Islet precursor cell (in vitro differentiated cells): ENCODE measurements at regions not wholly inside any gene's neighbourhood (a gene's known extent, or its start where the extent isn't known, plus 50 kb on each side); places are given as distances from the start of the nearest gene placed in this dataset.

Experiments used
- DNase-seq: peaks from one replicate; pipeline ENCODE4 v3.0.0-alpha.2; 2018

DNA sequence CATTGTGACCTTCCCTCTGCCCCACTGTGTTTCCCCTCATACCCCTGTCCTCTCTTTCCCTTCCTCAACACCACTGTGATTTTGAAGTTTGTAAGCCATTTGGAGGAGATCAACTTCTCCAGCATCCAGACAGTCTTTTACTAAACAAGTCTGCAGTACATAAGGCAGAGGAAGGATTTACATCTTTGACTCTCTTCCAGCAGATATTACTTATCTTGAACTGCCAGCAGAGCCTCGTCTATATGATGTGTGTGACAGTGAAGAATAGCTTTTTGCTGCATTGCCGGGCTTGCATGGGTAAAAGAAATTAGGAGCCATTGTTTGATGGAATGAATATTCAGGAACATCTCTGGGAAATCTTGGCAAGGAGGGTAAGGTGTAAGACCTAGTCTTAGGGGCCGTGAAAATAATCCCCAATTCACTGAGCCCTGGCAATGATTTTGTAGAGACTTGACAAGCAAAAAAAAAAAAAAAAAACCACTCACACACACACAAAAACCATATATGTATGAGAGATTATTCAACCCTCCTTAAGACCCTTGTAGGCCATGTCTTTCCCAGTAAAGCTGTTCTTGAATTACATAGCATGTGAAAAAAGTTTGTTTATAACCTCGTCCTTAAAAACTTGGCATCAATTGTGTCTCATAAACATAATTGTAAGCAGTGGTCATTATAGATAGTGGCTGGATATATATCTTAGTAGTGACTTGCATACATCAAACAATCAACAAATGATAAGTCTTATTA is 903.9 kb downstream of the CDH11 start:
- DNase-seq = no peak

DNA sequence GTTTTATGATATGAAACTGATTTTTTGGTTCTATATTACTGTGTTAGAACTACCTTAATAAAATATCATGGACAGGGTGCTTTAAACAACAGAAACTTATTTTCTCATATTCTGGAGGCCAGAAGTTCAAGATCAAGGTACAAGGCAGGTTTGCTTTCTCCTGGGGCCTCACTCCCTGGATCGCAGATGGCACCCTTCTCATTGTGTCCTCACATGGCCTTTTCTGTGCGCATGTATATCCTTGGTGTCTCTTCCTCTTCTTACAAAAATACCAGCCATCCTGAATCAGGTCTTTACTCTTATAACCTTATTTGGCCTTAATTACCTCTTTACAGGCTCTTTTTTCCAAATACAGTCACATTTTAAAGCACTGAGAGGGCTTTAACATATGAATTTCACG is 906.1 kb downstream of the CDH11 start:
- DNase-seq = no peak

DNA sequence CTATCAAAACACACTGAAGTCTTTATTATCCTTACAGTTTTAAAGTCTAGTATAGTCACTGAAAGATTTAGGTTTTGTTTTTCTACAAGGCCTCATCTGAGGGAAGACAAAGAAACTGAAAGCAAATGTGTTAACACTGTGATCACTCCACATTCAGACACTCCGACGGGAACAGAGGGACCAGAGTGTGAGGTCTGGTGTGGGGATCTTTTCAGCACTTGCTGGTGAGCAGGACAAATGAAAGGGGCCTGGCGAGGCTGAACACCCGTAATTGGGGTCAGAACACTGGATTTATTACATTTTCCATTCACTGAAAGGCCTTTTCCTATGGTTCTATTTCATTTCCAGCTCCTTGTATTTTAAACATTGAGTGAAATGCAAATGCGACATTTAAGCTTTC is 910.5 kb downstream of the CDH11 start:
- no peak for DNase-seq

DNA sequence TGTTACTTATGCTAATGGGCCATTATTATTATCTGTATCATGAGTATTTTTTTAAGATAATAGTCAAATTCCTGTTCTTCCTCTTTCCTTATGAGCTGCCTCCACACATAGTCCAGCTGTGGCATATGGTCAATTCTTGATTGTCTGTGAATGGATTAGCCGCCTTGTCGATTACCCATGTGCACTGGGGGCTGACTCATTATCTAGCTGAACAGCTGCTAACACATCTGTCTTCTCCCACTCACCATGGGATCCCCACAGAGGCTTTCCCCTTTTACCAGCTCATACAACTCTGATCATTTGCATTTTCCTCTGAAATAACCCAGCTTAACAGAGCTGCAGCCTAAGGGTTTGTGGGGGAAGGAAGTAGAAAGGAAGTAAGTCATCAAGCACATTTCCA is 915.0 kb downstream of the CDH11 start:
- DNase-seq = no peak

DNA sequence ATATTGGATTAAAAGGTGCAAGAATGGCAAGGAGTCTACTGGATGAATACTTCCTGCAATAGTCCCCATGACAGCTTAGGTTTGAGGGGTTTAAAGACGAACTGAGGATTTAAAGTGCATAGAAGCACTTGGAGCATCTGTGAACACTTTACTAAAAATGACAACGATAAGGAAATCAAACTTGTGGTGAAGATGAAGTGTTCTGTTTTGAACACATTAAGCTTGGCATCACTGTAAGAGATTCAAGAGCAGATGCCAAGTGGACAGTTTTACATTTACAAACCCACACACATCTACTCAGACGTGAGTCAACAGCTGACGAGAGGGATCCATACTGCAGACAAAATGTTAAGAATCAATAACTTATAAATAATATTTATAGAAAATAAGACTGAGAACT is 918.7 kb downstream of the CDH11 start:
- DNase-seq = no peak

DNA sequence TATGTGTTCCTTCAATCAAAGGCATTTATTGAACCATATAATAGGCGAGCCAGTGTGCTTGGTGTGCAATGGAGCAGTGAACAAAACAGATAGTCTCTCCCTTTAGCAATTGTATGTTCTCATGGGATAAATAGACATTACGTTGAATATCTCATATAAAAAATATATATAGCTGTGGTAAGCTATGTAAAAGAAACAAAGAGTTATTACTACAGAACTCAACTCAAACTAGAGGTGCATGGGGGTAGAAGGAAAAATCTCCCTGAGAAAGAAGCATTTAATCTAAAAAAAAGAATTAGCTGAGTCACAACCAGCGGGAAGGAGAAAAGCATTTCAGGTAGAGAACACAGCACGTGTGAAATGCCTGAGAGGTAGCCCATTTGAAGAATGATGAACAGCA is 919.3 kb downstream of the CDH11 start:
- DNase-seq = no peak

DNA sequence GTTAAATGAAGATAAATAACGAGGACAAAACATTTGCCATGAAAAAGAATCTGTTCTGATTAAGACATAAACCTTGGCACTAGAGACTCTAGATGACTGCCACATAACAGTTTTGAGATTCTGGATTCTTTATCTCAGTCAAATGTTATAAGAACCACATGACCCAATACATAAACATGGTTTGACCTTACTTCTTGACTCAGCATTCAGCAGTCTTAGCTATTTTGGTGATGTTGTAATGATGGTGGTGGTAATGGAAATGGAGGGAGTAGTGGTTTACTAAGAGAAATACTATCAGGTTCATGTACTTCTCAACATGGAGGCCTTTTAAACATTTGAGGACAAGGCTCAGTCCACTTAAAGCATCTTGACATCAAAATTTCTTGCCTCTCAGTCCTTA is 925.4 kb downstream of the CDH11 start:
- DNase-seq = no peak

DNA sequence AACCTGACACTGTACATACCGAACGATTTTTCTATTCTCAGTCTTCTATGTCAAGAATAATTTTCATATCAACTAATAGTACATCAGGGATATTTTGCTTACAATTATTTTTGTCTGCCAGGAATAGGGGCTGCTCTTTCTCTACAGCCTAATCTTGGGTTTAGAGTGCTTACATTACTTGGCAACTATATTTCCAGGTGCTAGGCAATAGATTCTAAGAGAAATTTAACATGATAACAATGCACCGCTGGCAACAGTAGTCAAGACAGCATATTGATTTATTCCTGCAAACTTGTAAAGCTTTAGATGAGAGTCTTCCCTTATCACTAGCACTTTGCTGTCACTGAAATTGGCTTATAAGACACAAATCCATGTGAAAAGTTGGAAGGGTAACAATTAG is 935.9 kb downstream of the CDH11 start:
- no peak for DNase-seq

DNA sequence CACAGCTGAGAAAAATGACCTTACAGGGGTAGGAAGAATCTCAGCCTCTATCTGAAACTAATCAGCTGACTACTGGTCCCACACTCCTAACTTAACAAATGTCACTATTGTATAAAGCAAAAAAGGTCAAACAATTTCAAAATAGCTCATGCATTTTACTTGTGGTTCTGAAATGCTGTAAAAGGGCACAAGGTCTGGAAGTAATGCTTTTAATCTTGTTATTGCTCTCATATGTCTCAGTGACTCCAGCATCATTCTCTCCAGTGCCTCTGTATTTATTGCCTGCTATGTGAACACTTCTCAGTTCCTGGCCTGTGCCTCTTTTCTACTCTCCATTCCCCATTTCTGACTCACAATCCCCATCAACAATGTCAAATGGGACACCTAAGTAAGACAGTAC is 937.7 kb downstream of the CDH11 start:
- DNase-seq = no peak

DNA sequence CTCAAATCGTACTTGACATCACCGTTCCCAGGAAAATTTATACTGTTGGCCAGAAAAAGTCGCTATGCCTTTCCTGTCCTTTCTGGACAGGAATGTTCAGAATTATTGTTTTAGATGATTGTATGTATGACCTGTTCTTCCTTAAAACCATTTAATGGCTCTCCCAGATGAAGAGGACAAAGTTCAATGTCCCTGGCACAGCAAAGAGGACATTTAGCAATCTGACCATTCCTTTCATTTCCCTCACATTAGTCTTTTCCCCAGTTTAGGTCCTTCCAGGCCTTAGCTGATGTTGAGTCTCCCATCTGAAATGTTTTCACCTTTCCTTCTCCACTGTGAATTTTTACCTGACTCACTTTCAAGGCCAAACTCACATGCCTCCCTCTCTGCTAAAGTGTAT is 938.9 kb downstream of the CDH11 start:
- no peak for DNase-seq

DNA sequence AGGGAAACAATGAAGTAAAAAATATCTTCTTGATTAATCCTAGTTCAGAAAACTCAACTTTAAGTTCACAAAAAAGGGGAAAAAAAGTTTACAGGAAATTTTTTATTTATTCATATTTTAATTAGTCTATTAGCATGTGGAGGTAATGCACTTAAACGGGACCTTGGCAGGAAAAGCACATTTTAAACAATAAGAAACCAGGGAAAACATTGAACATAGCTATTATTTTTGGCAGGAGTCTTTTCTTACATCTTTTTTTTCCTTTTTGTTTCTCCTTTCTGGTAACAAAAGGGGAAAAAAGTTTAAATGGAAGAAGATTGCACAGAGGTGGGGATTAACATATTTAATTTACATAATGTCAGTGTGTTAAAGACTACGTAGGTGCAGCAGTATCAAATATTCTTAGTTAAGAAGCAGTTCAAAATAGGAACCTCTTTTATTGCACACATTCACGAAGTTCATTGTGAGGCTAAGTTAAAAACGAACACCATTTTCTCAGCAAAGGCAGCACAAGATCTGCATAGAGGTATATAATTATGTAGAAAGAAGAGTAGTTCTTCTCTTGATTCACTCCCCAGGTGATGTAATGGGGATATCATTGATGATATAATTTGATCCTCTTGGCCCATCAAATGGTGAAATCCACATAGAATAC is 940.5 kb downstream of the CDH11 start:
- no peak for DNase-seq

DNA sequence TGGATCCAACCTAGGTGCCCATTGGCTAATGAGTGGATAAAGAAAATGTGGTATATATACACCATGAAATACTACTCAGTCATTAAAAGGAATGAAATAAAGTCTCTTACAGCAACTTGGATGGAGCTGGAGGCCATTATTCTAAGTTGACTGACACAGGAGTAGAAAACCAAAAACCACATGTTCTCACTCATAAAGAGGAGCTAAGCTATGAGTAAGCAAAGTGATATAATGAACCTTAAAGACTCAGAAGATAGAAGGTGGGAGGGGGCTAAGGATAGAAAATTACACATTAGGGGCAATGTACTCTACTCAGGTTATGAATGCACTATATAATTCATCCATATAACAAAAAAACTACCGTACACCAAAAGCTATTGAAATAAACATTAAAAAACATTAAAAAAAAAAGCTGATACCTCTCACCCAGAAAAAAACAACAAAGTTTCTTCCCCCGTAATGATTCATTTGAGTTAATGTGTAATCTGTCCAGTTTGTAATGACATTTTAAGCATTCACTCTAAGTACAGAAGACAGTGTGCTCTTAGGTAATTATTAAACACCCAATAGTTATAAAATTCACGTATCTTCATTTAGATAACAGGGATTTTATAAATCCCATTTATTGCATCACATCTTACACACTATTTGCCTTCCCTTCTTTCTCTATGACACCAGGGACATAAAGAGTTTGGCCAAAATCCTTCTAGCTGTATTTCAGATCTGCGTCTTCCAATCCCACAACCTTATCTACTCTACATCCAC is 941.5 kb downstream of the CDH11 start:
- no peak for DNase-seq

DNA sequence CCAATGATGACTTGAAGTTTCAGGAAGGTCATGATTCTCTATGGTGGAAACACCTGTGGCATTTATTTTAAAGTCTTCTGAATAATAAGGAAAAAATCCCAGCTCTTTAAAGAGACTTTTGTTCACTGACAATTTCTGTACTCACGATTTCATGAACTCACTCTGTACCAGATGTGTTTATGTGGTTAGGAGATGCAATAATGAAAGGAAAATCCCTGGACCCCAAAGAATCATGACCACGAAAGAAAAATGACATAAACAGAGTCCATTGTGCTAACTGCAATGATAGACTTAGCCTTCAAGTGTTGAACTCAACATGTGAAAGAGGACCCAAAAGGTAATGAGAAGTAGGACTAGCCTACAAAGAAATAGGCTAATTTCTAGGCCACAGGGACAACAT is 947.5 kb downstream of the CDH11 start:
- DNase-seq = no peak

DNA sequence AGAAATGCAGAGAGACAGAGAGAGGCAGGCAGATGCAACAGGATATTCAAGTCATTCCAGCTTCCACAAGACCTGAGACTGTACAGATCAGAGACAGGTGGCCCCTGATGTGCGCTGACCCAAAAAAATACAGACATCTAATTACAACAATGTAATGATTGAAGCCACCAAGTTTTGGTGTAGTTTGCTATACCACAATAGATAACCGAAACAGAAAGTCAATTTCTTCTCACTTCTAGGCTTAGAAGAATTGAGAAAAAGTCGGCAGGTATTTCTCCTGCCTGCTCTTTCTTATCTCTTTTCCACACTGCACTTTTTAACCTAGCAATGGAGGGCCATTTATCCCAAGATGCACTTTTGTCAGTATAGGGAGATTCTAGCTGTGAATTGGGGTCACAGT is 949.2 kb downstream of the CDH11 start:
- DNase-seq = no peak

DNA sequence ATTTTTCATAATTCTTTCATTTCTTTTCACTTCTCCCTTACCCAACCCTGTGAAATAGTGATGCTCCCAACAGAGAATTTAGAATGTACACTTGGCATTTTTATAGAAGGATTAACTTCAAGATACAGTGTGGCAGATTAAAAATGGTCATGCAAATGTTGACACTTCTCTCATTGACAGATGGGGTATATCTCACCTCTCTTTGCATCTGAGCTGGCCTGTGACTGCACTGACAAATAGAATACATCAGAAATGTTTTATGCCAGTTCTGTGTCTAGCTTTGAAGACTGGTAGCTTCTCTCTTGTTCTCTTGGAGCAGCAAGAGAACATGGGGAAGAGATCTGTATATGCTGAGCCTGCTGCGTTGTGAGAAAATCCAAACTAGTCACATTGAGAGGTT is 949.6 kb downstream of the CDH11 start:
- no peak for DNase-seq

DNA sequence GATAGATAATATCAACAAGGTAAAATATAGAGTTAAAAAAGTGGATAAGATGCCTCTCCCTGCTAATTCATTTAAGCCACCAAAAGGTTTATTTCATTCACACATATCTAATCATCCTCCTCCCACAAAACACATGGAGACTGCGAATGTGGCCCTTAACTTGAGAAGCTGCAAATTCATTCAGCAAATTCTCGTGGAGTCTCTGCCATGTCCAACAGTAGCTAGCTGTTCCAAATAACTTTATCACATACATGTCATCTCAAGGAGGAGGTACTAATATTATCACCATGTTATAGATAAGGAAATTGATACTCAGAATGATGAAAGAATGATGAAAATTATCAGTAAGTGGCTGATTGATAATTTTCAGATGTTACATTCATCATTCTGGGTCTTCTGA is 950.2 kb downstream of the CDH11 start:
- no peak for DNase-seq

DNA sequence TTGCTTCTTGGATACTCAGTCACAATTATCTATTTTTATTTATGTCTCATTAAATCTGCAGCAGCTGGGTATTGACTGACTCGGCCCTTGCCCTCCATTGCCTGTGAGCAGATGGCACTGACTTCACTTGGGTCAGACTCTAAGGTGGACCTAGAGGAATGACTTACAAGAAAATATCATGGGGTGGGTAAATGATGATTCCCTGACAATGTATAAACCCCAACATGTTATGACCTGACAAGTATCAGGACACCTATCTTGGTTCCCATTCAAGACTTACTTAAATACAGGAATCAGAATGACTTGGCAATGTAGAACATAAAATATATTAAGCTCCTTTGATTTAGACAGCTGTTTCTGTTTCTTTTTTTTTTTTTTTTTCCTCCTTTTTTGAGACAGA is 953.5 kb downstream of the CDH11 start:
- no peak for DNase-seq

DNA sequence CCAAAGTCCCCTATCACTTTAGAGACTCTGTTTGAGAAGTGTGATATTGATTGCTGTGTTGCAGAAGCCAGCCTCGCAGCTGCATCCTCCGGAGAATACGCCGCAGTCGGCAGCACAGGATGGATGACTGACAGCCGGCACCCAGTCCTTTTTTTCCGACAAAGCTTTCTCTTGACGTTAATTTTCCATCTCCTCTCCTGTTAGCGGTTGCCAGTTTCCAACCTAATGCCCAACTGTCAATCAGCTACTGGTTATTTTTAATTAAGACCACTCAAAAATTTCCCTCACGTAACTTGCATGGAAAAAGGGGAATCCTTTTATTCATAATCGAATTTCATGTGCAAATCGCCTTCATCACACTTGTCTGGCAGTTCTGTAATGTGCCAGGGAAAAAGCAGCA is 953.9 kb downstream of the CDH11 start:
- DNase-seq = no peak

DNA sequence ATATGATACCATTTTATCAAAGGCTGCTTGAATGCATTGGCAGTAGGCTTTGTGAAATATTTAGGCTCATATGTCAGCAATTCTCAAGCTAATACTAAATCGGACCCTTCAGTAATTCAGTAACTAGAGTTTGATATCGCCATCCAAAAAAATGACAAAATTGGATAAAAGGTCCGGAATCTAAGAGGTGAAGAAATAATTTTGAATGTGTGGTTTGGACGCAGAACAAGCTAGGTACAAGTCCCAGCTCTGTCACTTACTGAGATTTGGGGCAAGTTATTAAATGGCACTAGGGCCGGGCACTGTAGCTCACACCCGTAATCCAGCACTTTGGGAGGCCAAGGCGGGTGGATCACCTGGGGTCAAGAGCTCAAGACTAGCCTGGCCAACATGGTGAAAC is 956.5 kb downstream of the CDH11 start:
- DNase-seq = no peak

DNA sequence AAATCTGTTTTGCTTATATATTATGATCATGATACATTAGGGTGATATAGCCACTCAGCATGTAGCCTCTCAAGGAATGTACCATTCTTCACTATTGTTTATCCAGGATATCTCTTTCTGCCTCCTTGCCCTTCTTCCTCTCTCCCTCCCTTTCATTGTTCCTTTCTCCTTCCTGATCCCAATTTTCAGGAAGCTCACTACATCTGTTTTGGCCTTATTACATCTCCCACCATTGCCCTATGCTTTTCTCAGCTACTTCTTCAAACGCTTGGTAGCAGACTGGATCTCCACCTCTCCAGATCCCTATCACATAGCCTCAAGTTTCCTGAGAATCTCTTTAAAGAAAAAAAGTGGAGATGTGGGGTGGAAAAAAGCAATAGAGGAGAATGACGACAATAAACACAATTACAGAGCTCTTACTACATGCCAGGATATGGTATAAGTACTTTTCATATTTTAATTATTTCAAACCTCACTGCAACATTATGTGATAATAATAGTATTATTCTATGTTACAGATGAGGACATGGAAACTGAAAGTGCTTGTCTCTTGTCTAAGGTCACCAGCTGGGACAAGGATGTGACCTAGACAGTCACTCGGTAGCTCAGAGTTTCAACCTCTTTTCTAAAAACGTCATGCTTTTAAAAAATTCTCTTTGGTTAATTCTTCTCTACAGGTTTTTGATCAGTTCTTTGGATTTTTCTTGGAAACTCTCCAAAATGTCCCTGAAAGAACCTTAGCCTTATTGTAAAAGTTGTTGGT is 959.1 kb downstream of the CDH11 start:
- DNase-seq = no peak

DNA sequence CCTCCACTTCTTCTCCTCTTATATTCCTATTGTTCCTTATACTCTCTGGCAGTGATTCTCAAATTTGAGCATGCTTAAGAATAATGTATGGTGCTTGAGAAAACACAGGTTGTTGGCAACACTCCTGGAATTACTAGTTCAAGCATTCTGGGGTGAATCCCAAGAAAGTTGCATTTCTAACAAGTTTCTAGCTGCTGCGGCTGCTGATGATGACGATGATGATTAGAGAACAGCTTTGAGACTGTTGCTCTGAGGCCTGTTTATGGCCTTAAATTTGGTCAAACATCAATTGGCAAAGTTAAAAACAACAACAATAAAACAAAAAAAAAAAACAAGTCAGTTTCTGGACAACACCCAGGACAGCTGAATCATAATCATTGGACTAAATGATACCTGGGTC is 961.9 kb downstream of the CDH11 start:
- DNase-seq = no peak

DNA sequence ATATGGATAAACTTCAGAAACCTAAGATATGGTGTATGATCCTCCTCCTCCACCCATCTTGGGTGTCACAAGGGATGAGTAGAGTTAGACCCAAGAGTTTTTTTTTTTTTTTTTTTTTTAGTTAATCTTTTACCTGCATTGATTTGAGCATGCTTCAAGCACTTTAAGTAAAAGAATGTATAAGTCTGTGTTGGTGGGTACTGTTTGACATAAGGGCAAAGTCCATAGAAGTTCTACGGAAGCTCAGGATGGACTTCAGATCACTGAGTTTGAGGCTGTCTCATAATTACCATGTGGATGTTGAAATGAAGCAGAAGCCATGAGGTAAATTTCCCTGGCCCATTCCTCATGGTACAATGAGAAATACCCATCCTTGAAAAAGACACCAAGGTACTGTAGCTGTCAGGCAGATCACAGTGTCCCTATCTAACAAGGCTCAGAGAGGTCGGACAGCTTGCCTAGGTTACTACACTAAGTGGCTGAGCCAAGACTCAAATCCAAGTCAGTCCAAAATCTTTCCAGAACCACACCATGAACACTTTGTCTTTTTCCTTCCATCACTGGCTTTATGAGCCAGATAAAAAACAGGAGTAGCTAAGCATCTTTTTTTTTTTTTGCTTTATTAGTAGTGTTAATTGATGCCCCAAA is 962.8 kb downstream of the CDH11 start:
- no peak for DNase-seq

DNA sequence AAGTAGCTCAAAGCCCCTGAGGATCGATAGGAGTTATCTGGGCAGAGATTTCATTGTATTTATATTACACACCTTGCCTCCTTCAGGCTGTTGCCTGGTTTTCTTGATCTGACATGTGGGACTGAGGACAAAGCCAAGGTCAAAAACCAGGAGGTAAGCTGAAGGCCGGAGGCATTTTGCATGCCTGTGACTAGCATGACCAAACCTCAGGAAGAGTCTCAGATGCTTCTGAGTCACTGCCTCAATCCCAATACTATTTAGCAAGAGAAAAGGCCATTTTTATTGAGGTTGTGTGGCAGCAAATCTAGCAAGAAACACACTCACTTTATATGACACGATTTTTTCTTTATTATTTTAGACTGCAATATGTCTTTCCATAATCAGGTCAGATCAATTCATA is 968.1 kb downstream of the CDH11 start:
- no peak for DNase-seq
